Activated CD8-positive, alpha-beta memory T cell treated with anti-CD3 and anti-CD28 coated beads, Interleukin-2, amount 50 U/mL, for 48 hours (primary cell): ENCODE measurements at regions not wholly inside any gene's neighbourhood (a gene's known extent, or its start where the extent isn't known, plus 50 kb on each side); places are given as distances from the start of the nearest gene placed in this dataset.

Experiments used
- DNase-seq: peaks from one replicate; pipeline ENCODE4 v3.0.0-alpha.2; 2020

- no peak for DNase-seq
Observed at GRCh38 chr14:38127356-38127755, 80.3 kb upstream of the SSTR1 start.

GRCh38 chr14:38127784-38128183 lies 79.9 kb upstream of the SSTR1 start:
- no peak for DNase-seq

GRCh38 chr14:38128640-38129039 lies 79.1 kb upstream of the SSTR1 start:
- no peak for DNase-seq

- DNase-seq: no peak
Observed at GRCh38 chr14:38129192-38129591, 78.5 kb upstream of the SSTR1 start.

GRCh38 chr14:38129705-38130104 lies 78.0 kb upstream of the SSTR1 start:
- DNase-seq: no peak

- no peak for DNase-seq
Observed at GRCh38 chr14:38134416-38135030, 73.2 kb upstream of the SSTR1 start.

GRCh38 chr14:38135106-38135867 lies 72.4 kb upstream of the SSTR1 start:
- DNase-seq: no peak

- DNase-seq: no peak
Observed at GRCh38 chr14:38137005-38137404, 70.7 kb upstream of the SSTR1 start.

GRCh38 chr14:38138473-38139138 lies 69.1 kb upstream of the SSTR1 start:
- DNase-seq: no peak

GRCh38 chr14:38139926-38140325 lies 67.8 kb upstream of the SSTR1 start:
- no peak for DNase-seq

GRCh38 chr14:38143170-38143569 lies 64.5 kb upstream of the SSTR1 start:
- no peak for DNase-seq

- no peak for DNase-seq
Observed at GRCh38 chr14:38143659-38144505, 63.8 kb upstream of the SSTR1 start.

GRCh38 chr14:38145142-38145541 lies 62.6 kb upstream of the SSTR1 start:
- no peak for DNase-seq

- DNase-seq: no peak
Observed at GRCh38 chr14:38150075-38150474, 57.6 kb upstream of the SSTR1 start.
